ENCODE measurements at regions not wholly inside any gene's neighbourhood (a gene's known extent, or its start where the extent isn't known, plus 50 kb on each side); places are given as distances from the start of the nearest gene placed in this dataset.

DNA sequence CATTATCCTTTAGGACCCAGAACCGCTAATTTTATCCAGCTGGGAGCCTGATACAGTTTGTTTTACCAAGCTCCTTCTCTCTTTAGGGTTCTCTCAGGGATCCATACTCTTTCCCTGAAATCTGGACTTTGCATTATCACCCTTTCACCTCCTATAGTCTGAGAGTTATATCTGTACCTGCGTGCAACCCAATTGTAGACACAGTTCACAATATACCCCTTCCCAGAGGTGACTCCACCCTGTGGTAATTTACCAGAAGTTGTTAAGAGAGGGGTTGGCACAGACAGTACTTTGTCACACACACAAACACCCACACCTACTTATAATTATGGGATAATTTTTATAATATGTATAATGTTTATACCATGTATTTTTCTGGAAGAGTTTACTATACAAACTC lies 275.8 kb upstream of the NR3C2 start:
- TF ChIP-seq, protein P1, sequence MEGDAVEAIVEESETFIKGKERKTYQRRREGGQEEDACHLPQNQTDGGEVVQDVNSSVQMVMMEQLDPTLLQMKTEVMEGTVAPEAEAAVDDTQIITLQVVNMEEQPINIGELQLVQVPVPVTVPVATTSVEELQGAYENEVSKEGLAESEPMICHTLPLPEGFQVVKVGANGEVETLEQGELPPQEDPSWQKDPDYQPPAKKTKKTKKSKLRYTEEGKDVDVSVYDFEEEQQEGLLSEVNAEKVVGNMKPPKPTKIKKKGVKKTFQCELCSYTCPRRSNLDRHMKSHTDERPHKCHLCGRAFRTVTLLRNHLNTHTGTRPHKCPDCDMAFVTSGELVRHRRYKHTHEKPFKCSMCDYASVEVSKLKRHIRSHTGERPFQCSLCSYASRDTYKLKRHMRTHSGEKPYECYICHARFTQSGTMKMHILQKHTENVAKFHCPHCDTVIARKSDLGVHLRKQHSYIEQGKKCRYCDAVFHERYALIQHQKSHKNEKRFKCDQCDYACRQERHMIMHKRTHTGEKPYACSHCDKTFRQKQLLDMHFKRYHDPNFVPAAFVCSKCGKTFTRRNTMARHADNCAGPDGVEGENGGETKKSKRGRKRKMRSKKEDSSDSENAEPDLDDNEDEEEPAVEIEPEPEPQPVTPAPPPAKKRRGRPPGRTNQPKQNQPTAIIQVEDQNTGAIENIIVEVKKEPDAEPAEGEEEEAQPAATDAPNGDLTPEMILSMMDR (IDR thresholded peaks at IDR 0.05), result peak in 1 of 6 experiments; percentile 14
- TF ChIP-seq POLR2A (IDR thresholded peaks at IDR 0.05), result no peak

Measured in Peyer's patch (tissue), 4 donors.